H1 (cell line): ENCODE measurements at regions not wholly inside any gene's neighbourhood (a gene's known extent, or its start where the extent isn't known, plus 50 kb on each side); places are given as distances from the start of the nearest gene placed in this dataset.

Source experiments
- CTCF ChIA-PET: fragments of 300-600 bp; sonication (Branson Sonifier 250); formaldehyde crosslinking; loops from one replicate; lab custom pipeline; 2021; ENCODE audit not compliant: partially characterized antibody; lab: Charles Lee
- POLR2A ChIA-PET: fragments of 300-600 bp; sonication (Branson Sonifier 250); formaldehyde crosslinking; loops from one replicate; lab custom pipeline; 2021; ENCODE audit warnings: inconsistent platforms; ENCODE audit not compliant: partially characterized antibody; lab: Charles Lee
- DNase-seq, 2 experiments: peaks; one replicate each; pipeline versions ENCODE4 v3.0.0 to v3.0.0-alpha.2; 2010 to 2022; ENCODE audit warnings: low spot score in 2 of 2, low read depth in 1 of 2, mixed read lengths in 1 of 2
- FAIRE-seq: peaks from 2 replicates; lab custom pipeline; 2011; peaks lifted over from hg19 to GRCh38; lab: Jason Lieb, UNC
- H2AFZ ChIP-seq: 2 replicates; pipeline ENCODE4 v1.8.1; 2012; ENCODE audit warnings: low read length, inconsistent platforms
- H2AK5ac ChIP-seq: 2 replicates; pipeline ENCODE4 v1.6.1; 2013; ENCODE audit warnings: low read depth, low read length
- H2BK120ac ChIP-seq: replicated peaks from 2 replicates; pipeline ENCODE3; 2013; ENCODE audit warnings: low read depth, low read length, inconsistent platforms
- H2BK12ac ChIP-seq: 2 replicates; pipeline ENCODE4 v1.6.1; 2013; ENCODE audit warnings: low read depth, low read length
- H2BK15ac ChIP-seq: 2 replicates; pipeline ENCODE4 v1.6.1; 2013; ENCODE audit warnings: low read length
- H2BK20ac ChIP-seq: 2 replicates; pipeline ENCODE4 v1.6.1; 2013; ENCODE audit warnings: low read length
- H2BK5ac ChIP-seq: 2 replicates; pipeline ENCODE4 v1.6.1; 2013; ENCODE audit warnings: low read depth, low read length
- H3K14ac ChIP-seq: 2 replicates; pipeline ENCODE4 v1.6.1; 2013; ENCODE audit warnings: inconsistent platforms; ENCODE audit not compliant: insufficient read length
- H3K18ac ChIP-seq: 2 replicates; pipeline ENCODE4 v1.6.1; 2013; ENCODE audit warnings: low read length; ENCODE audit errors: extremely low read depth
- H3K23ac ChIP-seq: 2 replicates; pipeline ENCODE4 v1.6.1; 2013; ENCODE audit warnings: inconsistent platforms; ENCODE audit not compliant: insufficient read length
- H3K23me2 ChIP-seq: 2 replicates; pipeline ENCODE4 v1.6.1; 2013; ENCODE audit warnings: low read depth, low read length
- H3K27ac ChIP-seq: 2 replicates; pipeline ENCODE4 v1.6.1; 2011; ENCODE audit warnings: low read depth, low read length, inconsistent platforms
- H3K27me3 ChIP-seq, 4 experiments: replicated peaks in 1 of 4; 1 replicate in 1 of 4; 2 replicates in 3 of 4; pipeline versions ENCODE4 v1.6.1 to v1.8.1; 2011 to 2013; ENCODE audit warnings: low read length in 3 of 4, mild to moderate bottlenecking in 3 of 4, inconsistent platforms in 2 of 4, mixed read lengths in 2 of 4, moderate library complexity in 1 of 4; ENCODE audit not compliant: control insufficient read depth in 3 of 4, insufficient read depth in 3 of 4; ENCODE audit errors: extremely low read depth in 1 of 4
- H3K36me3 ChIP-seq, 4 experiments: 2 replicates each; pipeline versions ENCODE4 v1.6.1 to v1.8.1; 2011 to 2013; ENCODE audit warnings: mild to moderate bottlenecking in 4 of 4, low read length in 3 of 4, moderate library complexity in 2 of 4, control low read depth in 1 of 4, inconsistent platforms in 1 of 4; ENCODE audit not compliant: insufficient read depth in 4 of 4, control insufficient read depth in 2 of 4
- H3K4ac ChIP-seq: replicated peaks from 2 replicates; pipeline ENCODE3; 2013; ENCODE audit warnings: low read length, low read depth, mixed read lengths, inconsistent platforms; ENCODE audit not compliant: insufficient read length
- H3K4me1 ChIP-seq, 4 experiments: replicated peaks in 1 of 4; 1 replicate in 1 of 4; 2 replicates in 3 of 4; pipeline versions ENCODE4 v1.6.1 to v1.8.1; 2011 to 2013; ENCODE audit warnings: low read length in 3 of 4, inconsistent platforms in 2 of 4, mixed read lengths in 1 of 4; ENCODE audit not compliant: insufficient read depth in 4 of 4, control insufficient read depth in 3 of 4
- H3K4me2 ChIP-seq, 2 experiments: 2 replicates each; pipeline versions ENCODE4 v1.6.1 to v1.8.1; 2011 to 2013; ENCODE audit warnings: low read depth in 2 of 2, low read length in 2 of 2, control low read depth in 1 of 2, inconsistent platforms in 1 of 2, mild to moderate bottlenecking in 1 of 2; ENCODE audit not compliant: insufficient read depth in 1 of 2
- H3K4me3 ChIP-seq, 4 experiments: fragments of 200-600, 300-600 bp in 1 of 4; sonication (generic), shearing (Covaris generic), sonication (Bioruptor Twin) in 1 of 4; 2 replicates each; pipeline versions ENCODE4 v1.5.1 to v1.8.1; 2011 to 2016; ENCODE audit warnings: low read length in 4 of 4, low read depth in 3 of 4, control low read depth in 2 of 4, inconsistent platforms in 2 of 4, mild to moderate bottlenecking in 2 of 4, mixed read lengths in 1 of 4, moderate library complexity in 1 of 4; ENCODE audit not compliant: insufficient read depth in 2 of 4; ENCODE audit errors: extremely low read depth in 1 of 4
- H3K56ac ChIP-seq: replicated peaks from 2 replicates; pipeline ENCODE3; 2013; ENCODE audit warnings: low read depth, mild to moderate bottlenecking, mixed read lengths, low read length, inconsistent platforms; ENCODE audit not compliant: insufficient read length
- H3K79me1 ChIP-seq: 2 replicates; pipeline ENCODE4 v1.6.1; 2013; ENCODE audit warnings: low read depth, low read length, control low read depth
- H3K79me2 ChIP-seq, 2 experiments: 2 replicates each; pipeline versions ENCODE4 v1.6.1 to v1.8.1; 2012 to 2013; ENCODE audit warnings: low read length in 2 of 2, mild to moderate bottlenecking in 2 of 2, inconsistent platforms in 1 of 2; ENCODE audit not compliant: insufficient read depth in 2 of 2, control insufficient read depth in 1 of 2
- H3K9ac ChIP-seq, 4 experiments: replicated peaks in 1 of 4; 1 replicate in 1 of 4; 2 replicates in 3 of 4; pipeline versions ENCODE4 v1.6.1 to v1.8.1; 2011 to 2013; ENCODE audit warnings: low read depth in 3 of 4, low read length in 3 of 4, control low read depth in 2 of 4, mild to moderate bottlenecking in 2 of 4, moderate library complexity in 2 of 4, inconsistent platforms in 1 of 4; ENCODE audit errors: extremely low read depth in 1 of 4
- H3K9me3 ChIP-seq, 2 experiments: 2 replicates each; pipeline versions ENCODE4 v1.6.1 to v1.8.1; 2012 to 2013; ENCODE audit warnings: mild to moderate bottlenecking in 2 of 2, moderate library complexity in 2 of 2, control low read depth in 1 of 2, inconsistent platforms in 1 of 2, low read depth in 1 of 2, low read length in 1 of 2, mixed read lengths in 1 of 2; ENCODE audit not compliant: insufficient read depth in 2 of 2
- H4K20me1 ChIP-seq, 2 experiments: replicated peaks in 1 of 2; 2 replicates each; pipeline versions ENCODE3 to v1.8.1; 2011 to 2013; ENCODE audit warnings: inconsistent platforms in 2 of 2, low read length in 2 of 2, mild to moderate bottlenecking in 1 of 2; ENCODE audit not compliant: insufficient read depth in 2 of 2, control insufficient read depth in 1 of 2
- H4K5ac ChIP-seq: 2 replicates; pipeline ENCODE4 v1.6.1; 2013; ENCODE audit warnings: low read length, low read depth, mixed read lengths, inconsistent platforms; ENCODE audit not compliant: insufficient read length
- H4K8ac ChIP-seq: 2 replicates; pipeline ENCODE4 v1.8.0; 2013; ENCODE audit warnings: mild to moderate bottlenecking, moderate library complexity, low read length, inconsistent platforms; ENCODE audit not compliant: insufficient read depth; ENCODE audit errors: extremely low read depth
- H4K91ac ChIP-seq: replicated peaks from 2 replicates; pipeline ENCODE3; 2013; ENCODE audit warnings: low read length, mixed read lengths, inconsistent platforms; ENCODE audit not compliant: insufficient read length
- CHD1 ChIP-seq: IDR thresholded peaks from 2 replicates; pipeline ENCODE4 v1.6.1; 2012; ENCODE audit warnings: low read depth, low read length, improper control_type of control experiment
- WGBS, 2 experiments: shearing (Covaris generic) in 1 of 2; methylation state at CpG; one replicate each; pipeline versions ENCODE4 v1.1.6 to v1.1.7; 2013 to 2015; ENCODE audit warnings: low lambda C conversion rate in 2 of 2, mixed read lengths in 2 of 2, inconsistent platforms in 1 of 2, low coverage in 1 of 2, missing lambda C conversion rate in 1 of 2; ENCODE audit not compliant: insufficient replicate concordance in 2 of 2, insufficient coverage in 1 of 2, insufficient read length in 1 of 2; ENCODE audit errors: extremely low coverage in 1 of 2, missing lambda C conversion rate in 1 of 2; 5-methylcytosine and 5-hydroxymethylcytosine counted together

DNA sequence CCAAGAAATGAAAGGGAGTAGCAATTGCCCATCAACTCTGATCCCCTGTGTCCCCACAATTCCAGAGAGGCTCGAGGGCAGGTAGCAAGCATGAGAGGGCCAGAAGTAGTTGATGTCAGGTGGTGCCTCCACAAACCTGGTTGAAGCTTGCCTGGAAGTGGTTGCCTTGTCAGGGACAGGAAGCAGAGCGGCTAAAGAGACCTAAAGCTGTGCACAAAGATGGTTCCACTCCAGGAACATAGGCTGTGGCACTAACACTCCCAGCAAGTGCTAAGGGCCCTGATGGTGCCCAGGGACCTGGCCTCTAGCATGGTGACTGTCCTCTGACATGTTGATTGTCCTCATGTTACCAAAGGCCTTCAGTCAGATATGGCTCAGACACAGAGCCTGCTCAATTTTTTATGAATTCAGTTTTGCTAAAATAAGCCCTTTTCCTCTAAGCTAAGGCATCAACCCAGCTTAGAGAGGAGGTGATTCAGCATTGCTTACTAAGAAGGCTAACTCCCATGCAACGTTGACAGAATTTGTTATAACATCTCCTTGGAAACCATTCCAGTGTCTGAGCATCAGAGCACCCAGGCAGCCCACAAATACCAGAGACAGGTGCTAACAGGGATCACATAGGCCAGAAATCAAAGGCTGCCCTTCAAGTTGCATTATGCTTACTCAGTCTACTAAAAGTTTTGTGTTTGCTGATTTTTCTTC lies 196.3 kb upstream of the ARHGAP20 start:
- no peak overlapping the region for H3K18ac ChIP-seq
- H2BK12ac ChIP-seq = no peak overlapping the region
- no peak overlapping the region for H4K8ac ChIP-seq
- no peaks in the 10 kb centered on the region for H3K23me2 ChIP-seq
- no peak overlapping the region for H4K91ac ChIP-seq
- FAIRE-seq (no peak), DNase-seq (no peak)
- H3K27ac ChIP-seq = no peak overlapping the region
- H3K14ac ChIP-seq = no peak overlapping the region
- no peaks in the 10 kb centered on the region for H3K79me1 ChIP-seq
- no peak overlapping the region for H2BK5ac ChIP-seq
- H2BK120ac ChIP-seq = no peak overlapping the region
- no peak overlapping the region for H3K4me2 ChIP-seq
- ChIA-PET POLR2A (interaction anchor here (0.6 kb wide), 1 partner anchor 30 kb away, joined by 4 read pairs; no protein-coding TSS in a partner anchor), CTCF (interaction anchor here (1.1 to 1.4 kb wide), 2 partner anchors 10 to 320 kb away, joined by 3 to 4 read pairs; no protein-coding TSS in a partner anchor)
- H3K4me1 ChIP-seq = no peaks in the 10 kb centered on the region
- no peak overlapping the region for H3K4ac ChIP-seq
- H3K4me3 ChIP-seq = no peak overlapping the region
- H2BK20ac ChIP-seq = no peak overlapping the region
- H2AK5ac ChIP-seq = no peak overlapping the region
- H2AFZ ChIP-seq = no peak overlapping the region
- no peaks in the 10 kb centered on the region for H3K9me3 ChIP-seq
- WGBS, 2 experiments = 88% methylated on average over 3 of the region's 3 CpGs; no CpG with 5 or more reads in 1 of the 2 experiments
- no peaks in the 10 kb centered on the region for H4K20me1 ChIP-seq
- H3K36me3 ChIP-seq = no peaks in the 10 kb centered on the region
- H3K56ac ChIP-seq = no peak overlapping the region
- H3K79me2 ChIP-seq = no peaks in the 10 kb centered on the region
- no peak overlapping the region for H2BK15ac ChIP-seq
- H3K23ac ChIP-seq = no peak overlapping the region
- TF ChIP-seq CHD1 = no peak
- no peaks in the 10 kb centered on the region for H3K27me3 ChIP-seq
- no peak overlapping the region for H4K5ac ChIP-seq
- H3K9ac ChIP-seq = no peak overlapping the region
